NCI-H187 treated with DMSO at 0.1 percent for 48 hours (cell line): ENCODE measurements at regions not wholly inside any gene's neighbourhood (a gene's known extent, or its start where the extent isn't known, plus 50 kb on each side); places are given as distances from the start of the nearest gene placed in this dataset.
"Not testable (repeated sequence)": the region's sequence is repeated elsewhere in the genome, so short reads cannot be mapped to it uniquely, and the experiment has no call there.

ENCODE experiments used
- DNase-seq: peaks from one replicate; lab custom pipeline; 2025; lab: John Stamatoyannopoulos, UW

DNA sequence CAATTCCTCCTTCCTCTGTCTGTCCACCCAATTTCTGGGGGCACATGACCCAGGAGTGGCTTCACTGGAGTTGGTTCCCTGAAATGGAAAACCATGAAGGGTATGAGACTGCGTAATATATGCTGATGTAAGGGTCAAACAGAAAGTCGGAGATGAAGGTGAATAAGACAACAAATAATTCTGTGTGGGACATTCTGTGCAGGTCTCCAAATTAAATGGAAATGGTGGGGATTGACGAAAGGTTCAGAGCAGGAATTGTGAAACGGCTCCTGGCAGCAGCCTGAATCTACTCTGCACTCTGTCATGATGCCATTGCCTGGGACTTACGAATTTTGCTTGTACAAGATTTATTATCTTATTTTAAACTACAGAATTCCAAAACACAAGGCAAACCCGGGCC, 174.8 kb upstream of the RORA start:
- DNase-seq: no peak

- DNase-seq: no peak
Measured at GRCh38 chr15:61401903-61402698, 173.0 kb upstream of the RORA start.

DNA sequence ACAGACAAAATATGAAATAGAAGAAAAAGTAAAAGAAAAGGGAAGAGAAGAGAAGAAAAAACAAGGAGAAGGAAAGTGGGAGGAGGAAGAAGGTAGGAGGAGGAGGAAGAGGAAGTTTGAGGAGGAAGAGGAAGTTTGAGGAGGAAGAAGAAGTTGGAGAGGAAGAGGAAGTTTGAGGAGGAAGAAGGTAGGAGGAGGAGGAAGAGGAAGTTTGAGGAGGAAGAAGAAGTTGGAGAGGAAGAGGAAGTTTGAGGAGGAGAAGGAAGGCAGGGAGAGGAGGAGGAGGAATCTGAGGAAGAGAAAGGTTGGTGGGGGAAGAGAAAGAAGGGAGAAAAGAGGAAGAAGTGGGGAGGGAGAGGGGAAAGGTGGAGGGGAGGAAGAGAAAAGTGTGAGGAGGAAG, 169.2 kb upstream of the RORA start:
- DNase-seq: no peak

DNA sequence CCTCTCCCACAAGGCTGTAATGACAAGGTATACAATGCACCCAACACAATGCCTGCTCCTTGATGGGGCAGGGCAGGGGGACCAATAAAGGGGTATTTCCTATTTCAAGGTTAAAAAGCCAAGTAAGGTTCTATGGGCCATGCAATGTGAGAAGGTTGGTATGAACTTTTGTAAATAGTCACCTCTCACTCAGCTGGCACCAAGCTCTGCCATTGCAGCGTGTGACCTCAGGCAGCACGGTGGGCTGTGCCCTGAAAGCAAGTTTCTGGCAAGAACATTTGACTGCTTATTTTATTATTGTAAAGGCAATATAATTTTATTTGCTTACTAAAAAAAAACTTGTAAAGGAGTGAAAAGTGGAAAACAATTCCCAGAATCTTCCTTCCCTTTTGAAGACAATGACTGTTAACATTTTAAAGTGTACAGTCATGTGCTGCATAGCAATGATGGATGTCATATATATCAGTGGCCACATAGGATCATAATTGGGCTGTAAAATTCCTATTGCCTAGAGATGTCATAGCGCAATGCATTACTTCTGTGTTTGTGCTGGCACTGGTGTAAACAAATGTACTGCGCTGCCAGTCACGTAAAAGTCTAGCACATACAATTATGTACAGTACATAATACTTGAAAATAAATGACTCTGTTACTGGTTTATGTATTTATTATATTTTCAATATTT, 167.3 kb upstream of the RORA start:
- DNase-seq: no peak

DNA sequence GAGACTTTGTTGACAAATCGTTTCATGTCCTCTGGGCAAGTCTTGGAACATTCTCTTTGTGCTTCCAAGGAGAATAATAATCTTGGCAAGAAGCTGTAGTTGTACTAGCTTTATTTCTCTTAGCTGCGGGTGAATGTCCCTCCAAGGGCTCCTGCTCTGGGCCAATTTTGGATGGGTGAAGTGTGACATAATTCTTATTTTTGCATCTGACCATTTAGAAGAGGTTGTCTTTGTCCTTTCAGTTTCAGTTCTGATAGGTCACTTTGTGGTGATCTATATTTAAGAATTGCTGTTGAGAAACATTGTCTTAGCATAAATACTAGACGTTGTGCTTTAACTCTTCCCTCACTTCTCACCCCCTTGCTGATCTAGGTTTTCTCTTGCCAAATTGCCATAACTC, 164.8 kb upstream of the RORA start:
- DNase-seq: no peak

DNA sequence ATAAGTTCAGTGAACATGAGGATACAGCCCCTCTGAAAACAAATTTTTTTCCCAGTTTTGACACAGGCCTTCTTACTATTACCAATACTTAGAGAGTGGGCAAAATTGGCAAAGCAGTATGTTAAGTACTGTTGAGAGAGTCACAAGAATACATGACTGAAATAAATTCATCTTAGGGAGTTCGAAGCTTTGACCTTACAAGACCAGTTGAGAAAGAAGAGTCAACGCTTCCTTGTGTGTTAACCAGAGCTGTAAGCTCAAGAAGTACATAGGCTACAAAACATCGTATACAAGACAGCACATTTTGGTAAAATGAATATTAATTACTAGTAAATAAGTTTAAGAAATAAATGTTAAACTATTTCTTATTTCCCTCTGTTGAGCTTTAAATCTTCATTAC, 164.4 kb upstream of the RORA start:
- no peak for DNase-seq

GRCh38 chr15:61390138-61390537, 161.0 kb upstream of the RORA start:
- no peak for DNase-seq

DNA sequence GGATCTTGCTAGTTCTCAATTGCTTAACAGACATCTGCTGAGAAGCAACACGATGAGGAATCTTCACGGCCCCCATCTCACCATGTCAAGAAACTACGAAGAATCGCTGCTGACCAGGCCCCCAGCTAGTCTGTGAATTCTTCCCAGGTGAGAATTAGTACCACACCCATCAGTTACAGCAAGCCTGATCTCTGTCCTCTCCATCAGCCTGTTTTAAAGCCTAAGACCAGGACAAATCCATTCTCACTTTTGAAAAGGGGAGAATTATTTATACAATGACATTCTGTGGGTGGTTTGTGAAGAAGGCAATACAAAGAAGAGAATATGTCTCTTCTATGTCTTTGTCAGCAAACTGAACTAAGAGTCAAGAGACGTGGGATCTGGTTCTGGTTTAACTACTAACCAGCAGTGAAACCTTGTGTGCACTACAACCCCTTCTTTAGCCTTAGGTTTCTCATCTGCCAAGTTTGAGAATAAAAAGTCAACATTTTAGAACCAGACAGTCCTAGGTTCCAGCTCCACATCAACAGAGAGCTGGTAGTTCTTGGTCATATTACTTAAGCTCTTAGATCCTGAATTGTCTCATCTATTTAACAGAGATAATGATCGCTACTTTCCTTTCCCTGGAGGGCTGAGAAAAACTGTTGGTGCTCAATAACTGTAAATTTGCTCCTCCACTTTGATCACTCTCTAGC, 160.4 kb upstream of the RORA start:
- no peak for DNase-seq

DNA sequence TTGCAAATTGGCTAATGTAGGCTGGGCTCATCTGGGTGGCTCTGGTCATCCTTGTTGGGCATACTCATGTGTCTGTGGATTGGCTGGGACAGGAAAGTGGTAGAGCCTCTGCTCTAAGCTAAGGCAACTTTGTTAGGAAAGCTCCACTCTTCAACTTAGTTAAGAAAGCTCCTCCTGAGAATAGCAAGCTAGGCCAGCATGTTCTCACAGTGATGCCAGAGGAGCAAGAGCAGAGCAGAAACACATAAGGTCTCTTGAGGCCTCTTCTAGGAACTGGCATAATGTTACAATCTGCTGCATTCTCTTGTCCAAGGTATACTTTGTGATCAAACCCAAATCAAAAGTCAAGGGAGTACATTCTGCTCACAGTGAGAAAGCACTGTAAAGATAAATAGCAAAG, 158.6 kb upstream of the RORA start:
- DNase-seq: no peak

DNA sequence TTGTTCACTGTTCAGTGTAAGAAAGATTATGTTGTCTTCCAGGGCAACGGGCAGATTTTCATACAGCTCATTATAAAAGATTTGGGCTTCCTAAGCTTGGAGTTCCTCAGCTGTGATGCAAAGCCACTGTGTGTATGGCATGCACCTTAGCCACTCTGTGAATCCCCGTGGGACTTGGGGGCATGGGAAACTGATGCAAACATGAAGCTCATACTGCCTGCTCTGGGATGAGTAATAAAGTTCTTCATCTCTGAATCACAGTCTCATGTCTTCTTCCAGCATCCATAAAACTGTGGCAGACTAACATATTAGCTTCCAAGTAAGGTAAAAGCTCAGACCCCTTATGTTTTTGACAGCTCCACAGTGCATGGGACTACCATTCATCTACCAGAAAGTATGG, 154.3 kb upstream of the RORA start:
- no peak for DNase-seq

- no peak for DNase-seq
Measured at GRCh38 chr15:61382927-61383326, 153.8 kb upstream of the RORA start.

GRCh38 chr15:61381501-61381900, 152.4 kb upstream of the RORA start:
- DNase-seq: no peak

- no peak for DNase-seq
Measured at GRCh38 chr15:61380270-61380669, 151.2 kb upstream of the RORA start.

GRCh38 chr15:61379005-61379404, 149.9 kb upstream of the RORA start:
- DNase-seq: no peak

- no peak for DNase-seq
Measured at GRCh38 chr15:61376961-61377360, 147.9 kb upstream of the RORA start.

GRCh38 chr15:61376516-61376915, 147.4 kb upstream of the RORA start:
- DNase-seq: no peak

- DNase-seq: no peak
Measured at GRCh38 chr15:61374848-61375247, 145.7 kb upstream of the RORA start.

GRCh38 chr15:61367953-61368352, 138.9 kb upstream of the RORA start:
- no peak for DNase-seq

DNA sequence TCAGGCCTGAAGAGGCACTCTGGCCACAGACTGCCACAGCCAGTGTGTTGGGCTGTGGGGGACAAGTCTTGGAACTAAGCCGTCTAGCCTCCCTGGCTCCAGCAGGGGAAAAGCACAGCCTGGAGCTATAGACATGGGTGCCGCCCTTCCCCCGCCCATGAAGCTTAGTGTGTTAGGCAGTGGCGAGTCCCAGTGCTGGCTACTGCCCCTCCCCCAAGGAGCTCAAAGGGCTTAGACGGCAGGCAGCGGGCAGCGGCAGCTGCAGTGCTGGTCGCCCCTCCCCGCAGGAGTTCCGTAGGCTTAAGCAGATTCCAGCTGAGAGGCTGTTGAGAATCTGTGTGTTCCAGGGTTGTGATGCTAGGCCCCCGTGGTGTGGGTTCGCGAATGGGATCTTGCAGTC, 135.8 kb upstream of the RORA start:
- no peak for DNase-seq

DNA sequence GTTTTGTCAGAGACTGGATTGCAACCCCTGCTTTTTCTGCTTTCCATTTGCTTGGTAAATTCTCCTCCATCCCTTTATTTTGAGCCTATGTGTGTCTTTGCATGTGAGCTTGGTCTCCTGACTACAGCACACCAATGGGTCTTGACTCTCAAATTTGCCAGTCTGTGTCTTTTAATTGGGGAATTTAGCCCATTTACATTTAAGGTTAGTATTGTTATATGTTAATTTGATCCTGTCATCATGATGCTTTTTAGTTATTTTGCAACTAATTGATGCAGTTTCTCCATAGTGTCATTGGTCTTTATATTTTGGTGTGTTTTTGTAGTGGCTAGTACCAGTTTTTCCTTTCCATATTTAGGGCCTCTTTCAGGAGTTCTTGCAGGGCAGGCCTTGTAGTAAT, 133.8 kb upstream of the RORA start:
- DNase-seq: not testable (repeated sequence)

DNA sequence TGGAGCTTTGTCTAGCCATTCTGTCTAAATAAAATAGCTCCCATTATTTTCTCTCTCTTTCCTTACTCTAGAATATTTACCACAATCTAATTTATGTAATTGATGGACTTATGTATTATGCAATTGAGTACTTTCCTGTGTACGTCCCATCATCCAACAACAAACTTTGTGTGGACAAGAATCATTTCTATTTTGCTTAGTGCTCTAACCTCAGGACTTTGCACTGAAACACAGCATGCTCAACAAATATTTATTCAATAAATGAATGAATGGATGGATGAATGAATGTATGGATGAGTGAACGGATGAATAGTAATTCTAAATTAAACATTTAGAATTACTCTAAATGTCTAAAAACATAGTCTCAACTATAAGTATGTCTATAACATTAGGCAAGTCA, 115.2 kb upstream of the RORA start:
- DNase-seq: no peak

GRCh38 chr15:61342390-61342789, 113.3 kb upstream of the RORA start:
- DNase-seq: no peak

DNA sequence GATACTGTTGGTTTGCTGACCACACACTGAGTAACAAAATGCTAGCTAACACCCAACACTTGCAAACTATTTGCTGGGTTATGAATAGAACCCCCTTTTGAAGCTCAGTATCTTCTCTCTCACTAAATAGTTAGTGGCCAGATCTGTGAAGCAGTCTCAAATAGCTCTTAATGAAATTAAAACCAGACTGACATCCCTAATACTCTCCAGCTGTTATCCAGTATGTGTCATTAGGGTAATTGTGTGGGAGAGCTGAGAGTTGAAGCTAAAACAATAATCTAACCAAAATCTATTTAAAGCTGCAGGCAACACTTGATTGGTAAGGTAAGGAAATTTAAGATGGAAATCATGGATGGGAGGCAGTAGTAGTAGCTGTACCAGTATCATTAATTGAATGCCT, 110.4 kb upstream of the RORA start:
- DNase-seq: no peak
